Ishikawa (cell line): ENCODE measurements at regions not wholly inside any gene's neighbourhood (a gene's known extent, or its start where the extent isn't known, plus 50 kb on each side); places are given as distances from the start of the nearest gene placed in this dataset.

Experiments
- CEBPB ChIP-seq: IDR thresholded peaks from 2 replicates; pipeline ENCODE4 v1.6.1; 2012
- CREB1 ChIP-seq: IDR thresholded peaks from 2 replicates; pipeline ENCODE4 v1.6.1; 2012; ENCODE audit warnings: low read depth
- EGR1 ChIP-seq: IDR thresholded peaks from 2 replicates; pipeline ENCODE4 v1.6.1; 2012
- EP300 ChIP-seq: IDR thresholded peaks from 2 replicates; pipeline ENCODE4 v1.6.1; 2012; ENCODE audit warnings: borderline replicate concordance
- FOXM1 ChIP-seq: IDR thresholded peaks from 2 replicates; pipeline ENCODE4 v1.6.1; 2012; ENCODE audit warnings: low read depth, borderline replicate concordance
- NFIC ChIP-seq: IDR thresholded peaks from 2 replicates; pipeline ENCODE4 v1.6.1; 2012
- RAD21 ChIP-seq: IDR thresholded peaks from 2 replicates; pipeline ENCODE4 v1.6.1; 2012; ENCODE audit warnings: low read depth
- TAF1 ChIP-seq: IDR thresholded peaks from 2 replicates; pipeline ENCODE4 v1.6.1; 2012; ENCODE audit warnings: low read depth, mild to moderate bottlenecking
- TCF12 ChIP-seq: IDR thresholded peaks from 2 replicates; pipeline ENCODE4 v1.6.1; 2012; ENCODE audit warnings: low read depth
- TEAD4 ChIP-seq: IDR thresholded peaks from 2 replicates; pipeline ENCODE4 v1.6.1; 2012
- YY1 ChIP-seq: IDR thresholded peaks from 2 replicates; pipeline ENCODE4 v1.6.1; 2012; ENCODE audit warnings: low read depth
- ZBTB7A ChIP-seq: IDR thresholded peaks from 2 replicates; pipeline ENCODE4 v1.6.1; 2012; ENCODE audit warnings: low read depth
- TF ChIP-seq, protein P1 (sequence below): IDR thresholded peaks from 2 replicates; pipeline ENCODE4 v1.6.1; 2012
- TF ChIP-seq, protein P2 (sequence below): IDR thresholded peaks from 2 replicates; pipeline ENCODE4 v1.6.1; 2012
- TF ChIP-seq, protein P3 (sequence below): IDR thresholded peaks from 2 replicates; pipeline ENCODE4 v1.6.1; 2012; ENCODE audit warnings: low read depth, mild to moderate bottlenecking

DNA sequence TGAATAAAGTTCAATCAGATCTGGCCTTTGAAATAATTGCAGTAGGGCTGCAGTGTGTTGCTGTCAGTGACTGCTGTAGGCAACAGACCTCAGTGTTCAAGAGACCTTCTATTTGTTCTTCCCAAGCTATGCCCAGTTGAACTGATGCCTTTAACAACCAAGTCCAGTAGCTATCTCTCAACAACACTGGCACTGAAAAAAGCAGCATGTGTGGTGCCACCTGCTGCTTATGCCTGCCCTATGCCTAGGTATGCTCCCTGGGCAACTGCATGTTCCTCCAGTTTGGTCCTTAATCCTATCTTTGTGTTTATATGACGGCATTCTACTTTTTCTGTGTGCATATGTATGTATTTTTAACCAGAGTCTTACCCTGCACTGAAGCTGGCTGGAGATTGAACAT lies 523.9 kb upstream of the MEX3C start:
- no peak for TF ChIP-seq TEAD4
- TF ChIP-seq, protein P1, sequence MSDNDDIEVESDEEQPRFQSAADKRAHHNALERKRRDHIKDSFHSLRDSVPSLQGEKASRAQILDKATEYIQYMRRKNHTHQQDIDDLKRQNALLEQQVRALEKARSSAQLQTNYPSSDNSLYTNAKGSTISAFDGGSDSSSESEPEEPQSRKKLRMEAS: no peak
- no peak for TF ChIP-seq FOXM1
- TF ChIP-seq EGR1: no peak
- TF ChIP-seq CEBPB: no peak
- TF ChIP-seq NFIC: no peak
- no peak for TF ChIP-seq YY1
- no peak for TF ChIP-seq EP300
- TF ChIP-seq, protein P2, sequence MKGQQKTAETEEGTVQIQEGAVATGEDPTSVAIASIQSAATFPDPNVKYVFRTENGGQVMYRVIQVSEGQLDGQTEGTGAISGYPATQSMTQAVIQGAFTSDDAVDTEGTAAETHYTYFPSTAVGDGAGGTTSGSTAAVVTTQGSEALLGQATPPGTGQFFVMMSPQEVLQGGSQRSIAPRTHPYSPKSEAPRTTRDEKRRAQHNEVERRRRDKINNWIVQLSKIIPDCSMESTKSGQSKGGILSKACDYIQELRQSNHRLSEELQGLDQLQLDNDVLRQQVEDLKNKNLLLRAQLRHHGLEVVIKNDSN: no peak
- no peak for TF ChIP-seq TAF1
- TF ChIP-seq ZBTB7A: no peak
- no peak for TF ChIP-seq RAD21
- TF ChIP-seq, protein P3, sequence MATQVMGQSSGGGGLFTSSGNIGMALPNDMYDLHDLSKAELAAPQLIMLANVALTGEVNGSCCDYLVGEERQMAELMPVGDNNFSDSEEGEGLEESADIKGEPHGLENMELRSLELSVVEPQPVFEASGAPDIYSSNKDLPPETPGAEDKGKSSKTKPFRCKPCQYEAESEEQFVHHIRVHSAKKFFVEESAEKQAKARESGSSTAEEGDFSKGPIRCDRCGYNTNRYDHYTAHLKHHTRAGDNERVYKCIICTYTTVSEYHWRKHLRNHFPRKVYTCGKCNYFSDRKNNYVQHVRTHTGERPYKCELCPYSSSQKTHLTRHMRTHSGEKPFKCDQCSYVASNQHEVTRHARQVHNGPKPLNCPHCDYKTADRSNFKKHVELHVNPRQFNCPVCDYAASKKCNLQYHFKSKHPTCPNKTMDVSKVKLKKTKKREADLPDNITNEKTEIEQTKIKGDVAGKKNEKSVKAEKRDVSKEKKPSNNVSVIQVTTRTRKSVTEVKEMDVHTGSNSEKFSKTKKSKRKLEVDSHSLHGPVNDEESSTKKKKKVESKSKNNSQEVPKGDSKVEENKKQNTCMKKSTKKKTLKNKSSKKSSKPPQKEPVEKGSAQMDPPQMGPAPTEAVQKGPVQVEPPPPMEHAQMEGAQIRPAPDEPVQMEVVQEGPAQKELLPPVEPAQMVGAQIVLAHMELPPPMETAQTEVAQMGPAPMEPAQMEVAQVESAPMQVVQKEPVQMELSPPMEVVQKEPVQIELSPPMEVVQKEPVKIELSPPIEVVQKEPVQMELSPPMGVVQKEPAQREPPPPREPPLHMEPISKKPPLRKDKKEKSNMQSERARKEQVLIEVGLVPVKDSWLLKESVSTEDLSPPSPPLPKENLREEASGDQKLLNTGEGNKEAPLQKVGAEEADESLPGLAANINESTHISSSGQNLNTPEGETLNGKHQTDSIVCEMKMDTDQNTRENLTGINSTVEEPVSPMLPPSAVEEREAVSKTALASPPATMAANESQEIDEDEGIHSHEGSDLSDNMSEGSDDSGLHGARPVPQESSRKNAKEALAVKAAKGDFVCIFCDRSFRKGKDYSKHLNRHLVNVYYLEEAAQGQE: no peak
- no peak for TF ChIP-seq CREB1
- no peak for TF ChIP-seq TCF12

DNA sequence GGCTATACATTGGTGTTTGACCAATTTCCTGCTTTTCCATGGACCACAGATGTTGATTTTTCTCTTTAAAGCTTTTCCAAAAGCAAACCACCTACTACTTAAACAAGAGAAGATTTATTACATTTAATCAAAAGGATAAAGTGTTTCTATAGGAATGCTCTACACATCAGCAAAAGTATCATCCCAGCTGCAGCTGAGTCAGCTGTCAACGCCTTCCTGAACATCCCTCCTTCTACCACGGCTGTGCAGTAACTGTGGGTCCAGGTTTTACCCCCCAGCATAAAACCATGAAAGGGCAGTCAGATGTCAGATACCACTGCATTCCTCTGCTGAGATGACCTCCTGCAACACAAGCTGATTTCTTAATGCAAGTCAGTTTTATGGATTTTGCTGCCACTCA lies 524.5 kb upstream of the MEX3C start:
- TF ChIP-seq, protein P2: no peak
- TF ChIP-seq TAF1 (no peak), EP300 (no peak), TEAD4 (no peak), NFIC (no peak), FOXM1 (no peak), ZBTB7A (no peak), RAD21 (no peak), CREB1 (no peak), EGR1 (no peak), TCF12 (no peak)
- TF ChIP-seq, protein P3: no peak
- TF ChIP-seq, protein P1: no peak

DNA sequence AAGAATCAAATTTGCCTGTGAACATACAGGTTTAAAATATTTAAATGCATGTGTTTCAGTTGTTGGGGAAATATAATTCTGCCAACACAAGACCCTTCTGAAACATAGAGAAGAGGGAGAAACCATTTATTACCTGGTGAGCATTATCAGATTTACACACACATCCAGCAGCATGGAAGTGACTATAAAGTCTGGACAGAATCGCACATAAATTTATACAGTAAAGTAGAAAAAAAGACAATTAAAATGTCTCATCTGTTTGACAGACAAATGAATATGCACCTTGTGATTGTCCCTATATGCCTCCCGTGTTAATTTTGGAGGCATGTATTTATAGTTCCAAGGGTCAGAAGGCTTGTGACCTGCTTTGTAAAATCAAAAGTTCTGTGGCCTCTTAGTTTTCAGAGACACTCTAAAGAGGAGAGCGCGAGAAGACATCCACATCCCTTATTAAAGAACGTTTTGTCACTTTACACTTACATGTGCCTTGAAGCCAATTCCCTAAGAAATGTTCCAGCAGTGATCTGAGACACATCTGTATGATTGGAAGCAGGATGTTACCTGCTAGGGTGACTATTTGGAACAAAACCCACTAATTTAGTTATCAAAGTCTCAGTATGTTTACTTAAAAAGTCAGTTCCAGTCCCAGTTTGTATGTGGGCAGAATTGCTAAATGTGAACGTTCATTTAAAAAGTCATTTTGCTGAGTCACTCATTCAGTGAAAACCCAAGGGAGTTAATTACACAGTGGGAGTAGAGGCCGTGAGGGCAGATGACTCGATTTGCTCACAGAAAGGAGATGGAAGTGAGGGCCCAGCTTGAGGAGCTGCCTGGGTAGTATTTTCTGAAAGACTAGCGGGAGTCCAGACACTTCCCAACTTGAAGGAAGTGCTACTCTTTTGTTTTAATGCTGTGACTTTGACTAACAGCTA lies 527.6 kb upstream of the MEX3C start:
- TF ChIP-seq RAD21 (no peak), CEBPB (no peak), EGR1 (no peak), CREB1 (no peak), ZBTB7A (no peak), EP300 (no peak), NFIC (no peak), YY1 (no peak), TCF12 (no peak), TAF1 (no peak), TEAD4 (no peak), FOXM1 (no peak)
- TF ChIP-seq, protein P3: no peak
- TF ChIP-seq, protein P1: no peak
- TF ChIP-seq, protein P2: no peak
